Right lobe of liver (tissue), 4 donors: ENCODE measurements at regions not wholly inside any gene's neighbourhood (a gene's known extent, or its start where the extent isn't known, plus 50 kb on each side); places are given as distances from the start of the nearest gene placed in this dataset.

Experiments
- CTCF ChIP-seq, 4 donors: fragments of 200-600 bp in 3 of 4; fragments of 450-650 bp in 1 of 4; IDR thresholded peaks; one replicate each; pipeline versions ENCODE4 v1.5.1 to v1.8.0; 2016 to 2022; ENCODE audit warnings: antibody characterized with exemption in 4 of 4, mild to moderate bottlenecking in 2 of 4
- POLR2A ChIP-seq: fragments of 450-650 bp; IDR thresholded peaks from one replicate; pipeline ENCODE4 v1.6.1; 2017; ENCODE audit warnings: antibody characterized with exemption, mild to moderate bottlenecking
- donor health status: DM: no; HTN: no; CAD: no.
- donor health status: DM: no; HTN: no; CAD: no.
- donor health status: DM: no; HTN: yes; CAD: no.

DNA sequence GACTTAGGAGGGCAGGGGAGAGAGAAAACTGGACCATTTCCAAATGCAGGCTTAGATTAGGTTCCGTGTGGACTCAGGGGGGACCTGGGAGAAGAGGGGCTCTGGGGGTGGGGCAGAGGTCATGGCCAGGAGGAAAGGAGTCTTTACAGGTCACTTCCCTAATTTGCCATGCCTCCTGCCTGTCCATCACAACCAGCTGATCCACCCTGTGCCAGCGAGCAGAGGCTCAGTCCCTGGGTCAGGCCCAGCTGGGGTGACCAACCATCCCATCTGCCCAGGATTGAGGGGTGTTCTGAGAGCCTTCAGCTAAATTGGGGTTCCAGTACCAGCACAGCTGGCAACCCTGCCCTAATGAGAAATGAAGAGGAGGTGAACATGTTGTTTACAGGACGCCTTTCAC, 84.6 kb upstream of the CACUL1 start:
- TF ChIP-seq CTCF (IDR thresholded peaks at IDR 0.05), result no peak
- TF ChIP-seq POLR2A, result no peak
